ENCODE measurements at regions not wholly inside any gene's neighbourhood (a gene's known extent, or its start where the extent isn't known, plus 50 kb on each side); places are given as distances from the start of the nearest gene placed in this dataset.

DNA sequence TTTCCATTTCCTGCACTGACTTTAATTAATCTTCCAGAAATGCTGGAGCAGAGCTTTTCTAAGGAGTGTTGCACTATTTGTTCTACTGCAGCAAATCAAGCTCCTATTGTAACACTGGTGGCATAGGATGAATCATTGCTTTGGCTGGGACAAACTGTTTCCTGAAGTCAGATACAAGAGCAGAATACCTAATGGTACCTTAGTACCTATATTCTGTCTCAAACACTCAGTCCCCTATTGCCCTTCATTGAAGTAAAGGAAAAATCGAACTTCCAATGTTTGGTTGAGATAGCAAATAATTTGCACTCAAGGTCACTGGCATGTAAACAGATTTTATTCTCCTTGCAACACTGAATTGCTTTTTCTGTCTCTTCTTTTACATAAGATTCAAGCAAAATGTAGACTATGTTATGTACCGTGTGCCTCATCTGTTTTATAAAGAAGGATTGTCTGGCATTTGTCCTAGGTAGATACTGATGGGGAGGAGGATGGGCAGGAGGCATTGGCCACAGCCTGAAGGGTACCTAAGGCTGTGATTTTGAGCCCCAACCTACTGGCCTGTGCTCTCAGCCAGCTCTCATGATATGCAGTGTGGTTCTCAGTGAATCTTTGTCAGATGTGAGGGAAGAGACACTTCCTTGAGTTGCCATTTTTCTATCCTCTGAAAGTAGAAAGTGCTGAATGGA lies 141.6 kb downstream of the AASDH start:
- peak; percentile 55 to 79 (median 64) for ATAC-seq
- Histone ChIP-seq H3K9me3 (no peaks in the 10 kb centered on the region), H3K4me3 (no peak overlapping the region), H3K27ac (peak overlapping the region in 1 of 4 donors; percentile 31), H3K36me3 (no peaks in the 10 kb centered on the region), H3K4me1 (peaks cover 0 to 9% (median 6%) of the 10 kb centered on the region in 3 donors), H3K27me3 (no peaks in the 10 kb centered on the region)
- no peak for FAIRE-seq
- 17 to 19% methylated on average over 2 of the region's 2 CpGs for WGBS, 2 donors
- TF ChIP-seq, protein P1, sequence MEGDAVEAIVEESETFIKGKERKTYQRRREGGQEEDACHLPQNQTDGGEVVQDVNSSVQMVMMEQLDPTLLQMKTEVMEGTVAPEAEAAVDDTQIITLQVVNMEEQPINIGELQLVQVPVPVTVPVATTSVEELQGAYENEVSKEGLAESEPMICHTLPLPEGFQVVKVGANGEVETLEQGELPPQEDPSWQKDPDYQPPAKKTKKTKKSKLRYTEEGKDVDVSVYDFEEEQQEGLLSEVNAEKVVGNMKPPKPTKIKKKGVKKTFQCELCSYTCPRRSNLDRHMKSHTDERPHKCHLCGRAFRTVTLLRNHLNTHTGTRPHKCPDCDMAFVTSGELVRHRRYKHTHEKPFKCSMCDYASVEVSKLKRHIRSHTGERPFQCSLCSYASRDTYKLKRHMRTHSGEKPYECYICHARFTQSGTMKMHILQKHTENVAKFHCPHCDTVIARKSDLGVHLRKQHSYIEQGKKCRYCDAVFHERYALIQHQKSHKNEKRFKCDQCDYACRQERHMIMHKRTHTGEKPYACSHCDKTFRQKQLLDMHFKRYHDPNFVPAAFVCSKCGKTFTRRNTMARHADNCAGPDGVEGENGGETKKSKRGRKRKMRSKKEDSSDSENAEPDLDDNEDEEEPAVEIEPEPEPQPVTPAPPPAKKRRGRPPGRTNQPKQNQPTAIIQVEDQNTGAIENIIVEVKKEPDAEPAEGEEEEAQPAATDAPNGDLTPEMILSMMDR (IDR thresholded peaks at IDR 0.05): no peak
- DNase-seq: no peak
- intact Hi-C loops (cut with DNase I): no loop called here

DNA sequence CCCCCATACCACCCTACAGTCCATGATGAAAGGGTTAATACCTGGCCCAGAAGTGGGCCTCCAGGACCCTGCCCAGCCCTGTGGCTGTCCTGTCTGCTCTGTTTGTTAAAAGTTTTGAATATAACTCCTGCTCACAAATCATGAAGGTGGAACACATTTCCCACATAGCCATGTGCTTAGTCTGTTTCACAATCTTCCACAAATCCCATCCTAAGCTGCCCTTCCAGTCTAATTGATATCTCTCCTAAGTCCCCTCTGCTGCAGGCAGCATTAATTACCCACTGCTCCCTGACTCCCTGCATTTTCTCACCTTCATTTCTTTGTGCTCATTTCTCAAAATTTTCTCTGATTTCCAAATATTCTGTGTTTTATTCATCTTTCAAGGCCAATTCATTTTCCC lies 142.6 kb downstream of the AASDH start:
- H3K4me1 ChIP-seq: peaks cover 0 to 9% (median 6%) of the 10 kb centered on the region in 3 donors
- no peaks in the 10 kb centered on the region for H3K27me3 ChIP-seq
- no peak overlapping the region for H3K4me3 ChIP-seq
- TF ChIP-seq, protein P1 (IDR thresholded peaks at IDR 0.05): no peak
- H3K27ac ChIP-seq: no peak overlapping the region
- no peaks in the 10 kb centered on the region for H3K9me3 ChIP-seq
- no peak for FAIRE-seq
- ATAC-seq: no peak
- intact Hi-C loops (cut with DNase I): no loop called here
- H3K36me3 ChIP-seq: no peaks in the 10 kb centered on the region
- DNase-seq: no peak

DNA sequence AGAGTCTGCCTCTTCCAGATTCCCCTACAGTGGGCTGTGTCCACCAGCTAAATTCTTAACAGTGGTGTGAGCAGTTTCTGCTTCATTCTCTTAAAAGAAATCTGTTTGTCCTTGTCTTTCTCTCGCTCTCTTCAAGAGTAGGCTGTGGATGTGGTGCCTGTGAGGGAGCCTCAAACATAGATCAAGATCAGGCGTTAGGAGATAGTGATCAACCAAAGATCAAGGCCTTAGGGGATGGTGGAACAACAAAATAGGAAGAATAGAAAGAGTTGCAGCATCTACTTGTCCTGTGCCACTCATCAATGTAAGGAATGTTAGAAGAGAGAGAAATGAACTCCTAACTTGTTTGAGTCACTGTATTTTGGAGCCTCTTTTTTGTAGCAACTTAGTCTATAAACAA lies 144.2 kb downstream of the AASDH start:
- Histone ChIP-seq H3K4me3 (no peak overlapping the region), H3K4me1 (peaks cover 0 to 9% (median 6%) of the 10 kb centered on the region in 3 donors), H3K27me3 (no peaks in the 10 kb centered on the region), H3K9me3 (no peaks in the 10 kb centered on the region), H3K36me3 (no peaks in the 10 kb centered on the region), H3K27ac (no peak overlapping the region)
- DNase-seq: no peak
- intact Hi-C loops (cut with DNase I): no loop called here
- ATAC-seq: no peak
- FAIRE-seq: no peak
- WGBS, 2 donors: 70 to 79% methylated on average over 2 of the region's 2 CpGs
- TF ChIP-seq, protein P1 (IDR thresholded peaks at IDR 0.05): no peak

DNA sequence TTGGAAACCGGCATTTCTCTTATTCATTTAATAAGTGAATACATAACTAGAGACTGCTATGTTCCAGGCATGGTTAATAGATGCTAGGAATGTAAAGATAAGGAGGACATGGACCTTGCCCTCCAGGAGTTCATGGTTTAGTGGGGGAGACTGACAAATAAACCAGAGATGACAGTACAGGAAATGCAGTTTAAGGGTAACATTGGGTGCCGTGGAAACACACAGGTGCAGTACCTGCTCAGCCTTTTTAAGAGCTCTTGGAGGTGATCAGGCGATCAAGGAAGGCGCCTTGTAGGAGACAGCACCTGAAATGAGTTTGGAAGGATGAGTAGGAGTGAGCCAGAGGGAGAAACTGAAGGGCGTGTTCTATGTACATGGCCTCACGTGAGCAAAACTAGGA lies 145.8 kb downstream of the AASDH start:
- H3K27ac ChIP-seq: no peak overlapping the region
- H3K36me3 ChIP-seq: no peaks in the 10 kb centered on the region
- peak; percentile 59 for FAIRE-seq
- no peak for DNase-seq
- peaks cover 0 to 9% (median 6%) of the 10 kb centered on the region in 3 donors for H3K4me1 ChIP-seq
- H3K9me3 ChIP-seq: no peaks in the 10 kb centered on the region
- WGBS, 2 donors: 31 to 39% methylated on average over 6 of the region's 6 CpGs
- H3K27me3 ChIP-seq: no peaks in the 10 kb centered on the region
- peak; percentile 53 to 77 (median 58) for ATAC-seq
- no peak overlapping the region for H3K4me3 ChIP-seq
- intact Hi-C loops (cut with DNase I): no loop called here
- TF ChIP-seq, protein P1 (IDR thresholded peaks at IDR 0.05): no peak

DNA sequence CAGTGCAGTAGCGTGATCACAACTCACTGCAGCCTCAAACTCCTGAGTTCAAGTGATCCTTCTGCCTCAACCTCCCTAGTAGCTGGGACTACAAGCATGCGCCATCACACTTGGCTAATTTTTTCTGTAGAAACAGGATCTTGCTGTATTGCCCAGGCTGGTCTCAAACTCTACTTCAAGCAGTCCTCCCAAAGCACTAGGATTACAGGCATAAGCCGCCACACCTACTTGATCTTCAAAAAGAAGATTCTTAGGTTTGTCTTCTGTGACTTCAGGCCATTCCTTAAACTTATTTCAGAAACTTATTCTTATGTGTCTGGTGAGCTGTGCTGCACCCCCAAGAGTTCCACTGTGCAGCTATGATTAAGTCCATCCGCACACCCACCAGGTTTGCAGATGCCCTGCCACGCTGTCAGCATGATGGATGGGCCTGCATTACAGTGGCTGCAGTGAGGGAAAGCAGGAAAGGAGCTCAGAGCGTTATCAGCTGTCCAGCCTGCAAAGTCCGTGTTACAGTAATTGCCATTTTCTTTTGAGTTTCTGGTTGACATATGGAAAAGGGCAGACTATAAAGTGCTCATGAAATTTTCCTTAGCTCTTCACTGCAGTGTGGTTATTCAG lies 146.6 kb downstream of the AASDH start:
- no peak overlapping the region for H3K27ac ChIP-seq
- ATAC-seq (peak in 2 of 4 donors; percentile 37 to 48), DNase-seq (no peak), FAIRE-seq (no peak)
- H3K4me1 ChIP-seq: peaks cover 0 to 9% (median 5%) of the 10 kb centered on the region in 3 donors
- no peak overlapping the region for H3K4me3 ChIP-seq
- H3K36me3 ChIP-seq: no peaks in the 10 kb centered on the region
- TF ChIP-seq, protein P1 (IDR thresholded peaks at IDR 0.05): no peak
- no peaks in the 10 kb centered on the region for H3K27me3 ChIP-seq
- intact Hi-C loops (cut with DNase I): no loop called here
- WGBS, 2 donors: 64 to 65% methylated on average over 7 of the region's 7 CpGs
- H3K9me3 ChIP-seq: no peaks in the 10 kb centered on the region

Measured in pancreas (tissue), 10 donors.